ENCODE measurements at regions not wholly inside any gene's neighbourhood (a gene's known extent, or its start where the extent isn't known, plus 50 kb on each side); places are given as distances from the start of the nearest gene placed in this dataset.
"Not testable (repeated sequence)": the region's sequence is repeated elsewhere in the genome, so short reads cannot be mapped to it uniquely, and the experiment has no call there.

DNA sequence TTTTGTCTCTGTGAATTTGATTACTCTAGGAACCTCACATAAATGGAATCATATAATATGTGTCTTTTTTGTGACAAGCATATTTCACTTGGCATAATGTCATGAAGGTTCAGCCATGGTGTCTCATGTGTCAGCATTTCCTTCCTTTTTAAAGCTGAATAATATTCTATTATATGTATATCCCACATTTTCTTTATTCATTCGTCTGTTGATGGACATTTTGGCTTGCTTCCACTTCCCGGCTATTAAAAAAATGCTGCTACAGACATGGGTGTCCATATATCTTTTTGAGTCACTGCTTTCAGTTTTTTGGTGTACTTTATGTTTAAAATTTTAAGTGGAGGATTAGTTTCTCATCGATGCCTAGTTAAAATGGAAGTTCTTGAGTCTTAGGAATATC, 59.8 kb upstream of the C5orf63 start:
- no peak for DNase-seq (ENCODE audit: low read depth)

DNA sequence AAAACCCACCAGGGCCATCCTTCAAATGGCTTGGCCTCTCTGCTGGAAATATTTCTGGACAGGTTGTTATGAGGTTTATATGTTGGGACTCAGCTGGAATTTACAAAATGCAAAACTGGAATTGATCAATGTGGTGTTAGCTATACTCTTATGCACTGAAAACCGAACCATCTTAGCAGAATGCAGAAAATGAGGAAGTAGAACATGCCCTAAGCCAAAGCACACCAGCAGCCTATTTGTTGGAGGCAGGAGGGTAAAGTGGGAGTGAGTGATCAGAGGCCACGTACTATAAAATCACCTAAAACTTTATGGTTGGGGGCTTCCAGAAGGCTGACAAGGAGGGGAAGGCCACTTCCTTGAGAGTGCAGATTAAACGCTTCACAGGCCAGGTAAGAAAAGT, 63.6 kb upstream of the C5orf63 start:
- no peak for DNase-seq (ENCODE audit: low read depth)

DNA sequence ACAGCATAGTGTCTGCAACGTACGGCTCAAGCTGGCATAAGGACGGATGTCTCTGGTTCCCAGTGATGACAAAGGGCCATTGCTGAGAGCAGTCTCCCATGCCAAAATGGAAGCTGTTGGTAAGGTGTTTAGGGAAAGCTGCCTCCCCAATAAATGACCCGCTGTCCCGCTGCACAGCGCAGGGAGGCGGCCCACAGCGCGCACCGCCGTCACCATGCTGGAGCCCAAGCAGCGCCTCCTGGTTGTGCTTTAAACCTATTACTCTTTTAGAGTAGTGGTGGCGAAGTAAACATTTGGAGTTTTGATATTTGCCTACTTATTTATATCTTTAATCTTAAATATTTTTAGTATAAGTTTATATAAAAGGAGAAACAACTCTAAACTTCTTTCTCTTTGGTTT, 70.4 kb upstream of the C5orf63 start:
- no peak for DNase-seq (ENCODE audit: low read depth)

DNA sequence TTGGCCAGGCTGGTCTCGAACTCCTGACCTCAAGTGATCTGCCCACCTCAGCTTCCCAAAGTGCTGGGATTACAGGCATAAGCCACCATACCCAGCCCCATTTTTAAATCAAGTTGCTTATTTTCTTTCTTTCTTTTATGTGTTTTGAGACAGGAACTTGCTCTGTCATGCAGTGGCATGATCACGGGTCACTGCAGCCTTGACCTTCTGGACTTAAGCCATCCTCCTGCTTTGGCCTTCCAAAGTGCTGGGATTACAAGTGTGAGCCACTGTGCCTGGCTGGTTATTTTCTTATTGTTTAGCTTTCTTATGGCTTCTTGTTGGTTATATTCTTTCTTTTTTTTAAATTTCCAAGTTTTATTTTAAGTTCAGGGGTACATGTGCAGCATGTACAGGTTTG, 79.7 kb upstream of the C5orf63 start:
- no peak for DNase-seq (ENCODE audit: low read depth)

DNA sequence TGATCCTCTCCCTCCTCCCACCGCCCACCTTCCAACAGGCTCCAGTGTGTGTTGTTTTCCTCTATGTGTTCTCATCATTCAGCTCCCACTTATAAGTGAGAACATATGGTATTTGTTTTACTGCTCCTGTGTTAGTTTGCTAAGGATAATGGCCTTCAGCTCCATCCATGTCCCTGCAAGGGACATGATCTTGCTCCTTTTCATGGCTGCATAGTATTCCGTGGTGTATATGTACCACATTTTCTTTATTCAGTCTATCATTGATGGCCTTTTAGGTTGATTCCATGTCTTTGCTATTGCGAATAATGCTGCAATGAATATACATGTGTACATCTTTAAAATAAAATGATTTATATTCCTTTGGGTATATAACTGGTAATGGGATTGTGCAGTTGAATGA, 80.2 kb upstream of the C5orf63 start:
- no peak for DNase-seq (ENCODE audit: low read depth)

DNA sequence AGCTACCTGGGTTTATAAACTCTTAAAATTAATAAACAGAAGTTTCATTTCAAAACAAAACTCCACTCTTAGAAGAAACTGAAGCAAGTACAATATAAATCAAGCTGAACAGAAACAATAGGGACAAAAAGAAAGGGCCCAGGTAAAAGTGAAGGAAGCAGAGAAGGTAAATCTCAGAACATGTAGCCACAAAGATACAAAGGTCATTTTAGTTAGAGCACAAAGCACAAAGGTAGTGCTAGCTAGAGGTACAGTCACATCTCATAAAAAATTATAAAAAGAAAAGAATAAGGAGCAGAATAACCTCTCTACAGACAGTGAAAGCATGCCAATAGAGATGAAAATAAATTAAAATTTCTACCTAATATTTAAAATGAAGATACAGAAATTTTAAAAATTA, 90.4 kb upstream of the C5orf63 start:
- no peak for DNase-seq (ENCODE audit: low read depth)

DNA sequence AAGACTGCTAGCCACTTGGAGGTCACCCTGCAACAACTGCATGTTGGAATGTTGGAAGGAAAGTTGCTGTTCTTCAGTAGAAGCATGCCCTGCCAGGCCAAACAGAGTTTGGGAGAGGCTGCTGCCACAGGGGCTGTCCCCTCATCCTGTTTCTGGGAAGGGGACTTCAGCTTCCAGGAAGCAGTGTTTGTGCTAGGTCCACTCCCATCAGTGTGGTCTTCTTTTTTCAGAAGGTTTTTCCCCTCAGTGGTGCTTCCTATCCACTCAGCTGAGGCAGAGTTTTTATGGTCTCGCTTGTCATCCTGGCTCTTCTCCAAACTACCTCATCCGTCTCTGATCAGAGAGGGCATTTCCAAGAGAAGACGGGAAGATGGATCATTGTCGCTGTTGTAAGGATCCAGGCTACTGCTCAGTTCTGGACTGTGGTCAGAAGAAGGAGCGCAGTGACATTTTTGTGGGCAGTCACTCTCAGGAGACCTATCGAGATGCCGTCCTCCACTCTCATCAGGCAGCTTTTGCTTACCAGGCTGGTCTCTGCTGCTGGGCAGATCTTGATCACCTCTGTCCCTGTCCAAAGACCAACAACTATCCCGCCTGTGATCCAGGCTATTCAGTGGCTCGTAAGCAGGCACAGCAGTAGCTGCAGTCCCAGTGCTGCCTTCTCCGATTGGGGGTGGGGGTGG, 97.8 kb upstream of the C5orf63 start:
- no peak for DNase-seq (ENCODE audit: low read depth)

DNA sequence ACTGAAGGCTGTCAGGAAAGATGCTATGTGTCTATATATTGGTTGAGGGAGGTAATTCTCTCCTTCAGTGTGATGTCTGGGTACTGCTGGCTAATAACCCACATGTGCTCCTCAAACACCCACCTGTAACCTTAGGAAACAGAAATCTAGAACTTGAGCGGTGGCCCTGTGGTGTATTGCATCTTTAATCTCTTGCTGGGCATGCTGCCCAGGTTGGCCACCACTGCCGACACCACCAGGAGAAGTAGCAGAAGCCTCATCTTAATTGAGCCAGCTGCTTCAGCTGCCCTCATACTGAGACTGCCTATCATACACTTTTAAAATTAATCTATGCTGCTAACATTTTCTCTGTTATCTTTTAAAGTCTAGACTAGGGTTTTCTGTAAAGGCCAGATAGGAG, 103.5 kb upstream of the C5orf63 start:
- DNase-seq (ENCODE audit: low read depth), result no peak

DNA sequence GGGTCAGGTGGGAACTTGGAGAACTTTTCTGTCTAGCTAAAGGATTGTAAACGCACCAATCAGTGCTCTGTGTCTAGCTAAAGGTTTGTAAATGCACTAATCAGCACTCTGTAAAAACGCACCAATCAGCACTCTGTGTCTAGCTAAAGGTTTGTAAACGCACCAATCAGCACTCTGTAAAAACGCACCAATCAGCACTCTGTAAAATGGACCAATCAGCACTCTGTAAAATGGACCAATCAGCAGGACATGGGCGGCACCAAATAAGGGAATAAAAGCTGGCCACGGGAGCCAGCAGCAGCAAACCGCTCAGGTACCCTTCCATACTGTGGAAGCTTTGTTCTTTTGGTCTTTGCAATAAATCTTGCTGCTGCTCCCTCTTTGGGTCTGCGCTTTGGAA, 108.0 kb upstream of the MEGF10 start:
- DNase-seq (ENCODE audit: low read depth), result not testable (repeated sequence)

DNA sequence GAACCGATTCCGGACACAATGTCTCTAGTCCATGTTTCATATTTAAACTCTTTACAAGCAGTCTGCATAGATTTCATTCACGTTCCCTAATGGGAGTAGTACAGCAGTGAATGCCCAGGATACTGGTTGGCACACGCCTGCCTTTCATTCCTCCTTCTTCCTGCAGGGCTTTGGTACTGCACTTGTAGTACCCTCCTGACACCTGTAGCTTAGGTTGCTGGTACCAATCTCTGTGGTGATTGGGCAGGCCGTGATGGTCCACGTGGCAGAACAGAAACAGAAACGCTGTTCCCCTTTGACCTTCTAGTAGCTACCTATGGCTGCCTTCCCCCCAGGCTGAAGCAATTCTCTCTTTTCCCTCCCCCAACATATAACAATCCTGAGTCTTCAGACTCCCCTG, 107.3 kb upstream of the MEGF10 start:
- no peak for DNase-seq (ENCODE audit: low read depth)

DNA sequence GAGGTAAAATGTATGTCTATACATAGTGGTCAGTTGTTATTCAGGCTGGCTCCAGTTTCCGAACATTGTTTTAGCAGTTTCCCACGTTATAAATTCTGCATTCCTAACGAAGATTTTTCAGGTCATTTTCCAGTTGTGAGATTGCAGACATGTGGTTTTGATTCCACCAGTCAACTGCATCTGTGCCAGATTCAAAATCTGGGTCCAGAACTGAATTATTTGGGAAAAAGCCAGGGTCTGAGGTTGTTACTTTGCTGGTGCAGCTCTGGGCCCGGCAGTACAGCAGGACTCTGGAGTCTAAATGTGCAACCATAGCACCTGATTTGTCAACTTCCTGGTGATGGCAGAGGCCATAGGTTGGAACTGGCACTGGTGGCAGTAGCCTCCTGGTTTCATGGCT, 105.7 kb upstream of the MEGF10 start:
- DNase-seq (ENCODE audit: low read depth), result no peak

DNA sequence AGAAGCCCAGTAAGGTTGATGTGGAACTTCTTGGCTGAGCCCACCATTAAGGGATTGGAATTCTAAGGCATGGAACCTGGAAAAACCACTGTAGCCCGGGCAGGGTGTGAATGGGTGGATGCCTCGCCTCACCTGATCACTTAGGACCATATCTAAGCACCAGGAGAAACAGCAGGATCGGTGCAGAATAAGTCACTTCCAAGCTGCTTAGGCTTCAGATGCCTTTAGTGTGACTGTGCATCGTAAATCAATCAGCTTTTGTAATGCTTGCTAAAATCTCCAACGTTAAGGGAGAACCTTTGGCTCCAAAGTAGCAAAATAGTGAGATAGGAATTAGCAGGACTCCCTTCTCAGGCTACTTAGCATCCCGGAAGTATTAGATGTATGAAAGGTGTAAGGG, 103.9 kb upstream of the MEGF10 start:
- no peak for DNase-seq (ENCODE audit: low read depth)

DNA sequence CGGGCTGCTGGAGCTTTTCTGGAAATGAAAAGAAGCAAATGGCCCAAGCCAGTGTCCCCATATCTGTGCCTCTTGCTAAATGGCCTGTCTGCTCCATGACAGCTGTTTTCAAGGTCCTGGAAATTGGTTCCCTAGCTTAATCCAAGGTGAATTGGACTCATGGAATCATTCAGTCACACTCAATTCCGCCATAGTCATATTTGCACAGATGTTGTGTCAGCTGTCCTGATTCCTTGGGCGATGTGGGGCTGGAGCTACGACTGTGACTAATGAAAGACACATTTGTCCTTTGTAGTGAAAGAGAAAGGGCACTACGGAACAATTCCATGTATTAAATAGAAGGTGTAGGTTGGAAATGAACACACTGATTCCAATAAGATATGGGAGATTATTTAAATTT, 102.9 kb upstream of the MEGF10 start:
- DNase-seq (ENCODE audit: low read depth), result no peak

DNA sequence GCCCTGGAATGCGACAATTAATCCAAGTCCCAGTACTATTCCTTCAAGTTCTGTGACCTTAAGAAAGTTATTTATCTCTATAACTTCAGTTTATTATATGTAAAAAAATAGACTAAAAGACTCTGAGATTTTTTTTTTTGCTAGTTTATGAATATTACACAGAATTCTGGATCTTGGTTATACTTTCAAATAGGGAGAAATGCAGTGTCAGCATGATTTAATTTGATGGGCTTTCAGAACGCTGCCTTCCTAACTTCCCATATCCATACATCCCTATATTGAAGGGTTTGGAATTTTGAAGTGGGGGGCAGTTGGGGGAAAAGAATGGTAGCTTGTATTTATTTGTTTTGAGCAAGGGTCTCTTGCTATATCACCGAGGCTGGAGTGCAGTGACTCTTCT, 98.4 kb upstream of the MEGF10 start:
- no peak for DNase-seq (ENCODE audit: low read depth)

DNA sequence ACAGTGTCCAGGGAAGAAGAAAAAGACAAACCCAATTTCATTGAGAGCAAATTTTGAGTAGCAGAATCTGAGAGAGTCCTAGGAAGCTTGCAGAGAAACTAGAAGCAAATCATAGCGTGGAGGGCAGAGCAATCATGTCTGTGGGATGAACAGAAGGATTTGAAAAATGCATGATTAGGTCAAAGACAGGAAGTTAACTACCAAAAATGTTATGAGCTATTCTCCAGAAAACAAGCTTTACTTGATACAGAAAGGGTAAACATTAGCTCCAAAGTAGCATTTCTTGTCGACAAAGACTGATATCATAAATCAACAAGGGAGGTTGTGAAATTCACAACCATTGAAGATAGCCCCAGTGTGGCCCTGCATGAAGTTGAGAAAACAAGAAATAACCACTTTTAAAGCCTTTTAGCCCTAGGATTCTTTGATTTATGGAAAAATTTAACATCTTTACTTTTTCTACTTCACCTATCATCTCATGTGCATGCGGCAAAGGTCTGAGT, 97.7 kb upstream of the MEGF10 start:
- DNase-seq (ENCODE audit: low read depth), result no peak

DNA sequence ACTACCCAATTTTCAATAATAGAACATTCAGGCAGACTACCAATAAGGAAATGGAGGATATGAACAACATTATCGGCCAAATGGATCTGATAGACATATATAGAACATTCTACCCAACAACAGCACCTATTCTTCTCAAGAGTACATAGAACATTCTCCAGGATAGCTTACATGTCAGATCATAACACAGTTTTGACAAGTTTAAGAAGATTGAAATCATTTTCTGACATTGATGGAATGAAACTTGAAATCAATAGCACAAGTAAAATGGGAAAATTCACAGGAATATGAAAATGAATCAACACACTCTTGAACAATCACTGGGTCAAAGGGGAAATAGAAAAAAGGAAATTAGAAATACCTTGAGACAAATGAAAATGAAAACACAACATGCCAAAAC, 94.6 kb upstream of the MEGF10 start:
- no peak for DNase-seq (ENCODE audit: low read depth)

DNA sequence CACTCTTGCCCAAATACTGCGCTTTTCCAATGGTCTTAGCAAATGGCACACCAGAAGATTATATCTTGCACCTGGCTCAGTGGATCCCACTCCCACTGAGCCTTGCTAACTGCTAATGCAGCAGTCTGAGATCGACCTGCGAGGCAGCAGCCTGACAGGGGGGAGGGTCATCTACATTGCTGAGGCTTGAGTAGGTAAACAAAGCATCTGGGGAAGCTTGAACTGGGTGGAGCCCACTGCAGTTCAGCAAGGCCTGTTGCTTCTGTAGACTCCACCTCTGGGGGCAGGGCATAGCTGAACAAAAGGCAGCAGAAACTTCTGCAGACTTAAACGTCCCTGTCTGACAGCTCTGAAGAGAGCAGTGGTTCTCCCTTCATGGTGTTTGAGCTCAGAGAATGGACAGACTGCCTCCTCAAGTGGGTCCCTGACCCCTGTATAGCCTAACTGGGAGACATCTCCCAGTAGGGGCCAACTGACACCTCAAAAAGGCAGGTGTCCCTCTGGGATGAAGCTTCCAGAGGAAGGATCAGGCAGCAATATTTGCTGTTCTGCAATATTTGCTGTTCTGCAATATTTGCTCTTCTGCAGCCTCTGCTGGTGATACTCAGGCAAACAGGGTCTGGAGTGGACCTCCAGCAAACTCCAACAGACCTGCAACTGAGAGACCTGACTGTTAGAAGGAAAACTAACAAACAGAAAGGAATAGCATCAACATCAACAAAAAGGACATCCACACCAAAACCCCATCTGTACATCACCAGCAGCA, 93.0 kb upstream of the MEGF10 start:
- DNase-seq (ENCODE audit: low read depth), result not testable (repeated sequence)

DNA sequence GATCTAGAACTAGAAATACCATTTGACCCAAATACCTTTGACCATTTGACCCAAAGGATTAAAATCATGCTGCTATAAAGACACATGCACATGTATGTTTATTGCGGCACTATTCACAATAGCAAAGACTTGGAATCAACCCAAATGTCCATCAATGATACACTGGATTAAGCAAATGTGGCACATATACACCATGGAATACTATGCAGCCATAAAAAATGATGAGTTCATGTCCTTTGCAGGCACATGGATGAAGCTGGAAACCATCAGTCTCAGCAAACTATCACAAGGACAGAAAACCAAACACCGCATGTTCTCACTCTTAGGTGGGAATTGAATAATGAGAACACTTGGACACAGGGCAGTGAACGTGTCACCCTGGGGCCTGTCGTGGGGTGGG, 87.9 kb upstream of the MEGF10 start:
- not testable (repeated sequence) for DNase-seq (ENCODE audit: low read depth)

DNA sequence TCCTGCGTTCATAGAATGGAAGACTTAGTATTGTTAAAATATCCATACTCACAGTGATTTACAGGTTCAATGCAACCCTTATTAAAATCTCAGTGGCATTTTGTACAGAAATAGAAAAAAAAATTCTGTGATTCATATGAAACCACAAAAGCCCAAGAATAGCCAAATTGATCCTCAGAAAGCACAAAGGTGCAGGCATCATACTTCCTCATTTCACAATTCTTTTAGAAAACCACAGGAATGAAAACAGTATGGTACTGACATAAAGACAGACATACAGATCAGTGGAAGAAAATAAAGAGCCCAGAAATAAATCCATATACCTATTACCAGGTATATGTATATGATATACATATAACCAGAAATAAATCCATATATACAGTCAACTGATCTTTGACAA, 86.8 kb upstream of the MEGF10 start:
- DNase-seq (ENCODE audit: low read depth), result no peak

DNA sequence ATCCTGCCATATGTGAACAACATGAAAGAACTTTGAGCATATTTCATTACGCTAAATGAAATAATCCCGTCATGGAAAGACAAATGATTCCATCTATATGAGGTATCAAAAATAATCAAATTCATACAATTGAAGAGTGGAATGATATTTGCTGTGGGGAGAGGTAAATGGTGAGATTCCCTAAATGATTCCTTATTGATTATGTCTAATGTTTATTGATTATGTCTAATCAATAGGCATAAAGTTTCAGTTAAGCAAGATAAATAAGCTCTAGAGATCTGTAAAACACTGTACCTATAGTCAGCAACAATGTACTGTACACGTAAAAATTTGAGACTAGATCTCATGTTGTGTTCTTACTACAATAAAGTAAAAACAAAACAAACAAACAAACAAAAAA, 85.4 kb upstream of the MEGF10 start:
- no peak for DNase-seq (ENCODE audit: low read depth)

DNA sequence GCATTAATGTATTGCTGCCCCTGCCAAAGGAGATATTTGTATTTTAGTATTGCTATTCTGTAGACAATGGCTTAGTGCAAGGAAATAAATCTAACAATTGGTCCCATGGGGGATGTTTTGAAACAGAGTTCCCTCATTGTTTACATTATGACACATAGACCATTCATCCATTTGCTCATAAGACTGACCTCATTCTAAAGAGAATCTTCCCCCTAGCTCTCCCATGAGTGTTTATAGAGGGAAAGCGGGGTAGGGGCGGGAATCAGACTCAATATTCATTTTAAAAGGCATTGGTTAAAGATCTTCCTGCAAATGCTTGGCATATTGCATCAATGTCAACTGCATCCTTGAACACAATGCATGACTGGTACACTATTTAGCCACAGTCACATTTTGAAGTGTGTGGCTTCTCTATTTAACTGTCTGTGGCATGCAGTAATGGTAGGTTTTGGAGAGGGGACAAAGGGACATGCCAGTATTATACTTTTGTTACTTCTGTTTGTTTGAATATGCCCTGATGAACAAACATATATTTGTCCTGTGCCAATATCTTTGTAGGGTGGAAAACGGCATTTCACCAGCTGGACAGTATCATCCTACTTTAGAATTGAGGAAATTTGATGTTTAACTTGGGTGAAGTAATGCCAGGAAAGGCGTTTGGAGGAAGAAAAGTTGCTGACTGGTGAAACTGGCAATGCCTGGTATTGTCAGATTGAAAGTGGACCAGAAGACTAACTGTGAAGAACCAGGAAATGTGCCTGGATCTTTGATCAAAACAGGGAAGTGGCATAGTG, 84.1 kb upstream of the MEGF10 start:
- no peak for DNase-seq (ENCODE audit: low read depth)

DNA sequence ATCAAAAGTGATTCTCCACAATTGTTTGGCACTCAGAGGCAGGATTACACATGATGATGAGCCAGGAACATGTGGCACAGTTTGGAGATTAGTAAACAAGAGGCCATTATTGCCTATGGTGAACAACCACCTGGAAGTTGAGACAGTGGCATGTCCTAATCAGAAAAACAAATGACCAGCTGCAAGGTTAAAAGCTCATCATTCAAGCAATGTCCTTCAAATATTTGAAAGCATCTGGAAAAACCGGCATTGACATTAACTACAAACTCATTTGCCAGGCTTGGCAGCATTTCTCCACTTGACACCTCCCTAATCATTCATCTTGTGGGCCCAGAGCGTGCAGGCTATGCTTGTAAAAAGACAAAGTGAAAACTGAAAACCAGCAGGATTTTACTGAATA, 80.6 kb upstream of the MEGF10 start:
- no peak for DNase-seq (ENCODE audit: low read depth)

DNA sequence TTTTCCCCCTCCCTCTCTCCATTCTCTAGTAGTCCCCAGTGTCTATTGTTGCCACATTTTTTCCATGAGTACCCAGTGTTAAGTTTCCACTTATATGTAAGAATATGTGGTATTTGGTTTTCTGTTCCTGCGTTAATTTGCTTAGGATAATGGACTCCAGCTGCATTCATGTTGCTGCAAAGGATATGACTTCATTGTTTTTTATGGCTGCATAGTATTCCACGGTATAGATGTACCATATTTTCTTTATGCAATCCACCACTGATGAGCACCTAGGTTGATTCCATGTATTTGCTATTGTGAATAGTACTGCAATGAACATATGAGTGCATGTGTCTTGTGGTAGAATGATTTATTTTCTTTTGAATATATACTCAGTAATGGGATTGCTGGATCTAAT, 77.4 kb upstream of the MEGF10 start:
- DNase-seq (ENCODE audit: low read depth), result no peak
